HAP-1 (cell line): ENCODE measurements at regions not wholly inside any gene's neighbourhood (a gene's known extent, or its start where the extent isn't known, plus 50 kb on each side); places are given as distances from the start of the nearest gene placed in this dataset.
"Not testable (repeated sequence)": the region's sequence is repeated elsewhere in the genome, so short reads cannot be mapped to it uniquely, and the experiment has no call there.

Experiments used
- DNase-seq, 2 experiments: peaks; one replicate each; pipeline ENCODE4 v3.0.0-alpha.2; 2016 to 2020; ENCODE audit warnings: low spot score in 2 of 2
- H3K27me3 ChIP-seq: fragments of 250-450 bp; sonication (Bioruptor Pico); 2 replicates; pipeline ENCODE4 v1.5.1; 2020; ENCODE audit warnings: low read depth, mild to moderate bottlenecking, moderate library complexity
- H3K36me3 ChIP-seq: fragments of 250-450 bp; sonication (Bioruptor Pico); replicated peaks from 2 replicates; pipeline ENCODE4 v1.5.1; 2020; ENCODE audit warnings: mild to moderate bottlenecking
- H3K4me1 ChIP-seq: fragments of 250-450 bp; sonication (Bioruptor Pico); 2 replicates; pipeline ENCODE4 v1.5.1; 2020; ENCODE audit warnings: mild to moderate bottlenecking
- H3K4me3 ChIP-seq: fragments of 250-450 bp; sonication (Bioruptor Pico); 2 replicates; pipeline ENCODE4 v1.5.1; 2020; ENCODE audit warnings: mild to moderate bottlenecking, moderate library complexity
- H3K9me3 ChIP-seq: fragments of 250-450 bp; sonication (Bioruptor Pico); 2 replicates; pipeline ENCODE4 v1.5.1; 2020; ENCODE audit warnings: mild to moderate bottlenecking, moderate library complexity
- in situ Hi-C: fragments of 300-500 bp; cut with MboI; formaldehyde crosslinking; loops from 3 replicates; pipeline ENCODE4 v1.14.3; 2020; ENCODE audit warnings: low sequenced_read_pairs, inconsistent platforms, mixed read lengths

GRCh38 chr10:46645110-46645509 is 66.2 kb downstream of the SYT15 start:
- in situ Hi-C loops: not testable (repeated sequence)

GRCh38 chr10:46646132-46646531 is 67.2 kb downstream of the SYT15 start:
- H3K4me3 ChIP-seq, H3K36me3 ChIP-seq, H3K4me1 ChIP-seq, H3K9me3 ChIP-seq, H3K27me3 ChIP-seq, DNase-seq, in situ Hi-C loops: not testable (repeated sequence)

More at GRCh38 chr10:46645110-46645509, 66.2 kb downstream of the SYT15 start:
- H3K4me1 ChIP-seq, DNase-seq, H3K4me3 ChIP-seq, H3K27me3 ChIP-seq, H3K9me3 ChIP-seq, H3K36me3 ChIP-seq: not testable (repeated sequence)

GRCh38 chr10:46650967-46651366 is 72.0 kb downstream of the SYT15 start:
- H3K36me3 ChIP-seq, H3K27me3 ChIP-seq, in situ Hi-C loops, H3K4me3 ChIP-seq, H3K9me3 ChIP-seq, H3K4me1 ChIP-seq, DNase-seq: not testable (repeated sequence)

GRCh38 chr10:46657437-46657836 is 78.5 kb downstream of the SYT15 start:
- H3K27me3 ChIP-seq, H3K4me1 ChIP-seq, in situ Hi-C loops, H3K4me3 ChIP-seq, H3K36me3 ChIP-seq, DNase-seq, H3K9me3 ChIP-seq: not testable (repeated sequence)

GRCh38 chr10:46660027-46660834 is 81.3 kb downstream of the SYT15 start:
- in situ Hi-C loops, DNase-seq: not testable (repeated sequence)

GRCh38 chr10:46660835-46661164 is 81.9 kb downstream of the SYT15 start:
- H3K27me3 ChIP-seq, H3K9me3 ChIP-seq, H3K4me1 ChIP-seq, in situ Hi-C loops, H3K4me3 ChIP-seq, DNase-seq, H3K36me3 ChIP-seq: not testable (repeated sequence)

More at GRCh38 chr10:46660027-46660834, 81.3 kb downstream of the SYT15 start:
- not testable (repeated sequence) for H3K27me3 ChIP-seq, H3K4me3 ChIP-seq, H3K4me1 ChIP-seq, H3K9me3 ChIP-seq, H3K36me3 ChIP-seq

- H3K27me3 ChIP-seq, DNase-seq, H3K4me1 ChIP-seq, H3K36me3 ChIP-seq, in situ Hi-C loops, H3K4me3 ChIP-seq, H3K9me3 ChIP-seq: not testable (repeated sequence)
Measured at GRCh38 chr10:46665536-46665935, 86.6 kb downstream of the SYT15 start.

- H3K4me1 ChIP-seq, H3K9me3 ChIP-seq, H3K4me3 ChIP-seq, H3K36me3 ChIP-seq, H3K27me3 ChIP-seq, in situ Hi-C loops, DNase-seq: not testable (repeated sequence)
Measured at GRCh38 chr10:46668357-46668997, 89.5 kb downstream of the SYT15 start.

- H3K4me3 ChIP-seq, H3K27me3 ChIP-seq, DNase-seq, H3K9me3 ChIP-seq, H3K36me3 ChIP-seq, in situ Hi-C loops, H3K4me1 ChIP-seq: not testable (repeated sequence)
Measured at GRCh38 chr10:46677836-46678435, 99.0 kb downstream of the SYT15 start.

GRCh38 chr10:46691397-46691796 is 112.5 kb downstream of the SYT15 start:
- H3K4me3 ChIP-seq, H3K9me3 ChIP-seq, H3K36me3 ChIP-seq, H3K4me1 ChIP-seq, H3K27me3 ChIP-seq, in situ Hi-C loops, DNase-seq: not testable (repeated sequence)

- in situ Hi-C loops, H3K27me3 ChIP-seq, DNase-seq, H3K36me3 ChIP-seq, H3K4me1 ChIP-seq, H3K9me3 ChIP-seq, H3K4me3 ChIP-seq: not testable (repeated sequence)
Measured at GRCh38 chr10:46693218-46693617, 114.3 kb downstream of the SYT15 start.

GRCh38 chr10:46717264-46717663 is 138.3 kb downstream of the SYT15 start:
- DNase-seq, H3K4me3 ChIP-seq, in situ Hi-C loops, H3K27me3 ChIP-seq, H3K4me1 ChIP-seq, H3K36me3 ChIP-seq, H3K9me3 ChIP-seq: not testable (repeated sequence)

- H3K9me3 ChIP-seq, H3K27me3 ChIP-seq, H3K4me1 ChIP-seq, DNase-seq, in situ Hi-C loops, H3K4me3 ChIP-seq, H3K36me3 ChIP-seq: not testable (repeated sequence)
Measured at GRCh38 chr10:46718014-46718413, 139.1 kb downstream of the SYT15 start.

GRCh38 chr10:46720386-46720785 is 141.5 kb downstream of the SYT15 start:
- in situ Hi-C loops, H3K27me3 ChIP-seq, H3K36me3 ChIP-seq, H3K4me1 ChIP-seq, H3K4me3 ChIP-seq, H3K9me3 ChIP-seq: not testable (repeated sequence)
- DNase-seq: peak; percentile 2 to 9
